Stimulated activated CD8-positive, alpha-beta memory T cell treated with anti-CD3 and anti-CD28 coated beads, Interleukin-2, amount 100 ng/mL, for 48 hours (primary cell): ENCODE measurements at regions not wholly inside any gene's neighbourhood (a gene's known extent, or its start where the extent isn't known, plus 50 kb on each side); places are given as distances from the start of the nearest gene placed in this dataset.
"Not testable (repeated sequence)": the region's sequence is repeated elsewhere in the genome, so short reads cannot be mapped to it uniquely, and the experiment has no call there.

Experiments used
- DNase-seq, 2 donors: peaks; one replicate each; pipeline ENCODE4 v3.0.0-alpha.2; 2020; ENCODE audit warnings: low read depth in 2 of 2

- DNase-seq: no peak
Observed at GRCh38 chr10:64558094-64558835, 1037.1 kb downstream of the REEP3 start.

GRCh38 chr10:64571056-64571455 is 1049.9 kb downstream of the REEP3 start:
- no peak for DNase-seq

GRCh38 chr10:64573623-64574325 is 1052.6 kb downstream of the REEP3 start:
- DNase-seq: no peak

- no peak for DNase-seq
Observed at GRCh38 chr10:64574371-64574770, 1053.2 kb downstream of the REEP3 start.

- no peak for DNase-seq
Observed at GRCh38 chr10:64576497-64576896, 1055.3 kb downstream of the REEP3 start.

GRCh38 chr10:64578757-64579156 is 1057.6 kb downstream of the REEP3 start:
- DNase-seq: not testable (repeated sequence)

- no peak for DNase-seq
Observed at GRCh38 chr10:64586934-64587503, 1065.8 kb downstream of the REEP3 start.

GRCh38 chr10:64594072-64594471 is 1072.9 kb downstream of the REEP3 start:
- no peak for DNase-seq

- no peak for DNase-seq
Observed at GRCh38 chr10:64598600-64598999, 1077.4 kb downstream of the REEP3 start.

GRCh38 chr10:64601298-64601697 is 1080.1 kb downstream of the REEP3 start:
- DNase-seq: no peak

GRCh38 chr10:64617085-64617484 is 1095.9 kb downstream of the REEP3 start:
- DNase-seq: no peak

GRCh38 chr10:64619102-64619501 is 1097.9 kb downstream of the REEP3 start:
- DNase-seq: no peak

- no peak for DNase-seq
Observed at GRCh38 chr10:64626924-64627323, 1105.7 kb downstream of the REEP3 start.

GRCh38 chr10:64630534-64630933 is 1109.3 kb downstream of the REEP3 start:
- no peak for DNase-seq

- no peak for DNase-seq
Observed at GRCh38 chr10:64635906-64636305, 1114.7 kb downstream of the REEP3 start.

- DNase-seq: no peak
Observed at GRCh38 chr10:64636461-64636860, 1115.3 kb downstream of the REEP3 start.

- DNase-seq: no peak
Observed at GRCh38 chr10:64637939-64638338, 1116.7 kb downstream of the REEP3 start.

GRCh38 chr10:64648915-64649314 is 1127.7 kb downstream of the REEP3 start:
- no peak for DNase-seq

- DNase-seq: no peak
Observed at GRCh38 chr10:64658528-64658927, 1137.3 kb downstream of the REEP3 start.

- no peak for DNase-seq
Observed at GRCh38 chr10:64659311-64659710, 1138.1 kb downstream of the REEP3 start.

- DNase-seq: no peak
Observed at GRCh38 chr10:64682043-64682442, 1160.8 kb downstream of the REEP3 start.

GRCh38 chr10:64690194-64690593 is 1169.0 kb downstream of the REEP3 start:
- no peak for DNase-seq

GRCh38 chr10:64699244-64699643 is 1178.0 kb downstream of the REEP3 start:
- no peak for DNase-seq
